Neuron (in vitro differentiated cells): ENCODE measurements at regions not wholly inside any gene's neighbourhood (a gene's known extent, or its start where the extent isn't known, plus 50 kb on each side); places are given as distances from the start of the nearest gene placed in this dataset.
"Not testable (repeated sequence)": the region's sequence is repeated elsewhere in the genome, so short reads cannot be mapped to it uniquely, and the experiment has no call there.

ENCODE experiments used
- H2AFZ ChIP-seq: one replicate; pipeline ENCODE4 v1.6.1; 2013; ENCODE audit warnings: low read depth, mild to moderate bottlenecking, inconsistent platforms, low read length, moderate library complexity
- H3K27me3 ChIP-seq: one replicate; pipeline ENCODE4 v1.6.1; 2013; ENCODE audit warnings: low read length; ENCODE audit not compliant: insufficient read depth
- H3K36me3 ChIP-seq: one replicate; pipeline ENCODE4 v1.6.1; 2013; ENCODE audit warnings: low read length; ENCODE audit not compliant: insufficient read depth
- H3K4me1 ChIP-seq: one replicate; pipeline ENCODE4 v1.6.1; 2013; ENCODE audit warnings: low read length; ENCODE audit not compliant: insufficient read depth
- H3K4me3 ChIP-seq: 2 replicates; pipeline ENCODE4 v1.5.1; 2013; ENCODE audit warnings: mild to moderate bottlenecking, low read length, moderate library complexity
- H3K9me3 ChIP-seq: one replicate; pipeline ENCODE4 v1.6.1; 2013; ENCODE audit warnings: low read length

GRCh38 chr4:189659287-189659686 lies 281.4 kb upstream of the FRG1 start:
- Histone ChIP-seq H3K4me1 (no peaks in the 10 kb centered on the region), H3K4me3 (no peak overlapping the region), H2AFZ (no peak overlapping the region), H3K36me3 (no peaks in the 10 kb centered on the region), H3K27me3 (peaks cover 4% of the 10 kb centered on the region), H3K9me3 (no peaks in the 10 kb centered on the region)

- H2AFZ ChIP-seq: no peak overlapping the region
- no peaks in the 10 kb centered on the region for H3K36me3 ChIP-seq
- no peaks in the 10 kb centered on the region for H3K9me3 ChIP-seq
- H3K27me3 ChIP-seq: peaks cover 4% of the 10 kb centered on the region
- H3K4me3 ChIP-seq: no peak overlapping the region
- no peaks in the 10 kb centered on the region for H3K4me1 ChIP-seq
Observed at GRCh38 chr4:189660722-189661360, 279.8 kb upstream of the FRG1 start.

DNA sequence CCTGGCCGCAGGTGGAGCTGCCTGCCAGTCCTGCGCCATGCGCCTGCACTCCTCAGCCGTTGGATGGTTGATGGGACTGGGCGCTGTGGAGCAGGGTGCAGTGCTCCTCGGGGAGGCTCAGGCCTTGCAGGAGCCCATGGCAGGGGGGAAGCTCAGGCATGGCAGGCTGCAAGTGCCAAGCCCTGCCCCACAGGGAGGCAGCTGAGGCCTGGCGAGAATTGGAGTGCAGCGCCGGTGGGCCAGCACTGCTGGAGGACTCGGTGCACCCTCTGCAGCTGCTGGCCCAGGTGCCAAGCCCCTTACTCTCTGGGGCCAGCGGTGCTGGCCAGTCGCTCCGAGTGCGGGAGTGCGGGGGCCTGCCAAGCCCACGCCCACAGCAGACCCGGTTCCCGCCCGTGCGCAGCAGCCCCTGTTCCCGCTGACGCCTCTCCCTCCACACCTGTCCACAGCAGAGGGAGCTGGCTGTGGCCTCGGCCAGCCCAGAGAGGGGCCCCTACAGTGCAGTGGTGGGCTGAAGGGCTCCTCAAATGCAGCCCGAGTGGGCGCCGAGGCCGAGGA lies 275.9 kb upstream of the FRG1 start:
- Histone ChIP-seq H3K9me3 (no peaks in the 10 kb centered on the region), H2AFZ (no peak overlapping the region), H3K27me3 (peaks cover 4% of the 10 kb centered on the region), H3K4me1 (no peaks in the 10 kb centered on the region), H3K4me3 (no peak overlapping the region), H3K36me3 (no peaks in the 10 kb centered on the region)

DNA sequence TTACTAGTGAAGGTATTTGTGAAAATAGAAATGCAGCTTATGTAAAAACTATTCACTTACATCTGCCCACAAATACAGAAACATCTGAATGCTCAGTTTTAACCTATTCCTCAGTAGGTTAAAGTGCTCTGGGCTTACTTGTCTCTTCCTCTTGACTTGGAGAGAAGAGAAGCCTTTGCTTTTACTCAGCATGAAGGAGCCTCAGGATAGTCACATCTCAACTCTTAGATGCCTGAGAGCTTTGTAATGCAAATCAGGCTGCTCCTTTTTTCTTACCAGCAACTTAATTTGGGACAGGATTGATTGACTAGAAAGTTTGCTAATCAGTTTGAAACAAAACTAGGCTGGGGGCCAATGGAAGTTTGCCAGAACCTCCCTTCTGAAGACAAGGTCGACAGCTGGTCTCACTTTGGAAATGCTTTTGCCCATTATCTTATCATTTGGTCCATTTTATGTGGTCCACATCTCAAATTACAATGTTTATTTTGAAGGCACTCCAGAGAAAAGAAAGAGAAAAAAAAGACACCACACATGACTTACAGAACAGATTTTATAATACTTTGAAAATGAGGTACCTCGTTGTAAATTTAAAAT lies 274.9 kb upstream of the FRG1 start:
- not testable (repeated sequence) for H3K36me3 ChIP-seq, H3K27me3 ChIP-seq, H3K9me3 ChIP-seq, H3K4me3 ChIP-seq, H3K4me1 ChIP-seq, H2AFZ ChIP-seq

GRCh38 chr4:189667386-189667785 lies 273.3 kb upstream of the FRG1 start:
- H3K9me3 ChIP-seq, H2AFZ ChIP-seq, H3K36me3 ChIP-seq, H3K4me3 ChIP-seq, H3K27me3 ChIP-seq, H3K4me1 ChIP-seq: not testable (repeated sequence)

- H3K27me3 ChIP-seq, H2AFZ ChIP-seq, H3K4me1 ChIP-seq, H3K4me3 ChIP-seq, H3K9me3 ChIP-seq, H3K36me3 ChIP-seq: not testable (repeated sequence)
Observed at GRCh38 chr4:189697675-189698245, 242.9 kb upstream of the FRG1 start.

DNA sequence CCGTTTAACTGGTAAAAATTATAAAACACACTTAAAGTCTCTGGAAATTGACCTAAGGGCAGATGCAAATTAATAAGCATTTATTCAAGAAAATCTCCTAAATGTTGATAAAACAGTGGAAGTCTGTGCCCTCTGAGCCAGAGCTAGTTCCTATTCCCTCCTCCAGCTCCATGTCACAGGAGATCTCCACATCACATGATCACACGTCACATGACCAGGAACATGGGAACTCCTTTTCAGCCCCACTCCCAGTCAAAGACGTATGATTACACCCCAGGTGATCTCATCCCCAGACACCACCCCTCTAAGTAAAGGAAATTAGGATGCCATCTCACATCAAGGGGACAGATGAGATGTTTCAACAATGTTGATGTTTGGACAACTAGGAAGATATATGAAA lies 237.7 kb upstream of the FRG1 start:
- H3K9me3 ChIP-seq, H3K36me3 ChIP-seq, H3K4me1 ChIP-seq, H2AFZ ChIP-seq, H3K27me3 ChIP-seq, H3K4me3 ChIP-seq: not testable (repeated sequence)

DNA sequence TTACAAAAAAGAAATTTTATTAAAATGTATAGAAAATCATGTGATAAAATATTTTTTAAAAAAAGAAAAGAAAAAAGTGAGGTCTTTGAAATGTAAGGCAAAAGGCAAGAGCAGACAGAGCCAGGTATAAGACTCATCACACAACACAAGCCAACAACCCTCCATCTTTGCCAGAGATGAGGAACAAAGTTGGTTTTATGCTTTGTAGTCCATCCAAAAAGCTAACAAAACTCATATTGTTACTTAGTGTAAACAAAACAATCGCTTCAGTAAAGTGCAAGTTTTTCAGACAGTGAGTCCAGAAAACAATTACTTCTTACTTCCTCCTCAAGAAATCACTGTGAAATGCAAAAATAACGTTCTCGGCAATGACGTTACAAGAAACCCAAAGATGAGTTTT lies 233.9 kb upstream of the FRG1 start:
- not testable (repeated sequence) for H3K27me3 ChIP-seq, H2AFZ ChIP-seq, H3K9me3 ChIP-seq, H3K36me3 ChIP-seq, H3K4me3 ChIP-seq, H3K4me1 ChIP-seq

DNA sequence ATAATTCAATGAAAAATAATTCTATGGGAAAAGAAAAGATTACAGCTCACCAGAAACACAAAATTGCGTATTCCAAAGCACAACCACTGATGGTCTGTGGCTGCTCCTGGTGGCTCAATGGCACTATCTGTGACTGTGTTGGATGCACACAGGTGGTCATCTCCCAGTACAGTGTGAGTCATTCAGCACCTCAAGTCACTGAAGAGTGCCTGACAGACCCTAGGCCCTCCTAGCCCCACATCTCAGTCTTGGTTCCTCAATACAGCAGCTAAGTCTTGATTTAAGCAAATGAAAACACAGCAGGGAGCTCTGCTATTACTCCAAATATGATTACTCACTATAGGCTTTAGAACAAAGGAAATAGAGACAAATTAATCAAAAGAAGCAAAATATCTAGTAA lies 233.4 kb upstream of the FRG1 start:
- not testable (repeated sequence) for H3K4me3 ChIP-seq, H3K36me3 ChIP-seq, H2AFZ ChIP-seq, H3K9me3 ChIP-seq, H3K27me3 ChIP-seq, H3K4me1 ChIP-seq

DNA sequence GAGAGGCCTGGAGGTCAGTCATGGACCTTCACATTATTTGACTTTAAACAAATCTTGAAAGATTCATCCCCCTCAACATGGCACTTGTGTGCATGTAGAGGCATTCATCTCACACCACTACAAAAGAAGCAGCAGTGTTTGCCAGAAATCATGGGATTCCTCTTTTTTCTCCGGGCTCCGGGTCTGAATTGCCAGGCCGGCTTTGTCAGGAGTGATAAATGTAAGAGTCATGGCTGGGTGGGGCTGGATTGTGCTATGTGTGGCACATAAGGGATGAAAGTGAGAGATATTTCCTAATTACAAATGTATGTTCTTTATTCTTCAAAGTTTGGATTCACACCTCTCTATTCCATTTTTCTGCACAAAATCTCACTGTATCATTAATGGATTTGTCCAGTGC lies 228.7 kb upstream of the FRG1 start:
- H3K4me1 ChIP-seq, H3K4me3 ChIP-seq, H3K36me3 ChIP-seq, H3K27me3 ChIP-seq, H3K9me3 ChIP-seq, H2AFZ ChIP-seq: not testable (repeated sequence)

GRCh38 chr4:189721016-189721993 lies 219.4 kb upstream of the FRG1 start:
- not testable (repeated sequence) for H3K36me3 ChIP-seq, H3K27me3 ChIP-seq, H2AFZ ChIP-seq, H3K9me3 ChIP-seq, H3K4me1 ChIP-seq
- peak overlapping the region; percentile 19 for H3K4me3 ChIP-seq

DNA sequence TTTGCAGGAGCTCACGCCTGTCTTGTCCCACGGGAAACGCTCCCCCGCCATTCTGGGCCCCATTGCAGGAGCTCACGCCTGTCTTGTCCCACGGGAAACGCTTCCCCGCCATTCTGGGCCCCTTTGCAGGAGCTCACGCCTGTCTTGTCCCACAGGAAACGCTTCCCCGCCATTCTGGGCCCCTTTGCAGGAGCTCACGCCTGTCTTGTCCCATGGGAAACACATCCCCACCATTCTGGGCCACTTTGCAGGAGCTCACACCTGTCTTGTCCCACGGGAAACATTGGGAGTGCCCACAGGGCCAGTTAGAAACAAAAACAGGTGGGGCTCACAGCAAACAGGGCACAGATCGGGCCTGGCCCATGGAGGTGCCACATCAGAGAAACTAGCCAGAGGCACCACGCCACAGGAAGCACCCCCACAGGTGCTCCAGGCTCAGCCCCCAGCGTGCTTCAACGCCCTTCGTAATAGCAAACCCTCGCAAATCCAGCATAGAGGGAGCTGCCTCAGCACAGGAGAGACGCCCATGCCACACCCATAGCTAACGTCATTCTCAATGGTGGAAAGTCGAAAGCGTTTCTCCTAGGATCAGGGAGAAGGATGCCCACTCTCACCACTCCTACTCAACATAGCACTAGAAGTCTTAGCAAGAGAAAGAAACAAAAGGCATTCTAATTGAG lies 218.2 kb upstream of the FRG1 start:
- H3K4me1 ChIP-seq, H3K36me3 ChIP-seq, H3K27me3 ChIP-seq, H3K9me3 ChIP-seq: not testable (repeated sequence)
- peak overlapping the region; percentile 72 for H2AFZ ChIP-seq
- H3K4me3 ChIP-seq: peak overlapping the region; percentile 19
